DMS79 treated with DMSO at 0.1 percent for 48 hours (cell line): ENCODE measurements at regions not wholly inside any gene's neighbourhood (a gene's known extent, or its start where the extent isn't known, plus 50 kb on each side); places are given as distances from the start of the nearest gene placed in this dataset.
"Not testable (repeated sequence)": the region's sequence is repeated elsewhere in the genome, so short reads cannot be mapped to it uniquely, and the experiment has no call there.

ENCODE experiments used
- DNase-seq: peaks from one replicate; lab custom pipeline; 2025; lab: John Stamatoyannopoulos, UW

- DNase-seq = no peak
Measured at GRCh38 chr18:51248685-51249084, 51.2 kb upstream of the MEX3C start.

GRCh38 chr18:51250006-51250405, 52.5 kb upstream of the MEX3C start:
- DNase-seq = no peak

GRCh38 chr18:51250458-51251024, 53.1 kb upstream of the MEX3C start:
- DNase-seq = no peak

DNA sequence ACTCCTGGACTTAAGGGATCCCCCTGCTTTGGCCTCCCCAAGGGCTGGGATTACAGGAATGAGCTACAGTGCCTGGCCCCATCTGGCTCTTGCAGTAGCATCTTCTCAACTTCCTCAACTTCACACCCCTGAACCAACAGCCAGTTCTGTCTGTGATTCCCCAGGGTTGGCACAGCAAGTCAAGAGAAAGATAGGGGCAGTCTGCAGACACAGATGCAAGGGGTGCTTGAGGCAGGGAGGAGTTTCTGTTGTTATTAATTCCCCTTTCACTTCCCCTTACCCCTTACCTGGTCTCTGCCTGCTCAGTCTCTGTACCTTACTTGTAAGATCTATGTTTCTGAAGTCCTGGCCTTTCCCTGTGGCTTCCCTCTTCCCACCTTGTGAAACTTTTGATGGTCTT, 54.1 kb upstream of the MEX3C start:
- no peak for DNase-seq

- DNase-seq = no peak
Measured at GRCh38 chr18:51253476-51253875, 56.0 kb upstream of the MEX3C start.

- DNase-seq = no peak
Measured at GRCh38 chr18:51255693-51256092, 58.2 kb upstream of the MEX3C start.

DNA sequence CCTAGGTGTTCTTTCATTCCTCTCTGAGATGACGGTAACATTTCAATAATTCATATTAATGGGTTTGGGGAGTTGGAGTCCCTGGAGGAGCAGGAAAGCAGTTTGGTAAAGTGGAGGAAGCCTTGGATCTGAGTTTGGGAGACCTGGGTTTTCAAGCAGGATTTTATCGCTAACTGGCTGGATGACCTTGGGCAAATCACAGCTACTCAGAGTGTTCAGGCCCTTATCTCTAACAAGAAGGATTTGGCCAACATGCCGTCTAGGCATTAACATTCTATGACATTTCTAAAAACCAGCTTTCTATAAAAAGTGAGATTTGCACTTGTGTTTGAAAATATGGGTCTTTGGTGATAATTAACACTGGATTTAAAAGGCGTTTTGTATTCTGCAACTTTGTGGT, 59.7 kb upstream of the MEX3C start:
- no peak for DNase-seq

GRCh38 chr18:51260118-51260517, 62.6 kb upstream of the MEX3C start:
- no peak for DNase-seq

DNA sequence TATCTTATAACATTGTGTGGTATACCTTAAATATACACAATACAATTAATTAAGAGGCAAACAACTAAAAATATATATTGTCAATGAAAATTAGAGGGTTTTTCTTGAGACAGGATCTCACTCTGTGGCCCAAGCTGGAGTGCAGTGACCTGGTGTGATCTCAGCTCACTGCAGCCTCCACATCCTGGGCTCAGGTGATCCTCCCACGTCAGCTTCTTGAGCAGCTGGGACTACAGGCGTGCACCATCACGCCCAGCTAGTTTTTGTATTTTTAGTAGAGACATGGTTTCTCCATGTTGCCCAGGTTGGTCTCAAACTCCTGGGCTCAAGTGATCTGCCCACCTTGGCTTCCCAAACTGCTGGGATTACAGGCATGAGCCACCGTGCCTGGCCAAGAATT, 68.6 kb upstream of the MEX3C start:
- not testable (repeated sequence) for DNase-seq

DNA sequence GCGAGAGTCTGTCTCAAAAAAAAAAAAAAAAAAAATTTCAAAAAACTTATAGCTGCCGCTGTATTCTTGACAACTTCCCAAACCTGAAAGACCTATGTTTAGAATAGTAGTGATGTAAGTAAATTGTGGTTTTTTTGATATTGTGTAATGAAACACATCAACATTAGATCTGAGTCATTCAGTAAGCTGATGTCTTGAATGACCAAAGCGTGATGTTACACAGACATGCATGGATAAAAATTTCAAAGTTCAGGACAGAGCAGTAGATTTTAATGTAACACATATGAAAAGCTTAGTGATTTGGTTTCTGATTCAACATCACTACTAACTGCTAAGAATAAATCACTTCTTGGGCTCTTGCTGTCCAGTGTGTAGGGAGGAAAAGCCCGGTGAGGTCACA, 69.3 kb upstream of the MEX3C start:
- no peak for DNase-seq

DNA sequence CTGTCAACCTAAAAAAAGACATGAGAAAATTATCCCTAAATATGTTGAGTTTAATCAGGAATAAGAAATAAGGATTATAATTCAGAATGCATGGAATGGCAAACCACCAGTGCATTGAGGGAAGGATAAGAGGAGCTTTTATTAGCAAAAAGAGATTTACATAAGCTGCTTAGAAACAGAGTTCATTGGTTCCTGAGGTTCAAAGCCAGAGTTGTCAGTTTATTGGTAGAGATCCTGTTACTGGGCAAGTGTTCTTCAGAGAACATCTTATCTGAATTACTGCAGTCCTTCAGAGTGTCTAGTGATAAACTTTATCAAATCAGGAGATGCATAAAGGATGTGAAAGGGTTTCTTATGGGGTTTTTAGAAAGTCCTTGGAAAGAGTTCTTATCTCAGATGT, 76.0 kb upstream of the MEX3C start:
- DNase-seq = no peak

GRCh38 chr18:51275712-51276476, 78.4 kb upstream of the MEX3C start:
- DNase-seq = no peak

DNA sequence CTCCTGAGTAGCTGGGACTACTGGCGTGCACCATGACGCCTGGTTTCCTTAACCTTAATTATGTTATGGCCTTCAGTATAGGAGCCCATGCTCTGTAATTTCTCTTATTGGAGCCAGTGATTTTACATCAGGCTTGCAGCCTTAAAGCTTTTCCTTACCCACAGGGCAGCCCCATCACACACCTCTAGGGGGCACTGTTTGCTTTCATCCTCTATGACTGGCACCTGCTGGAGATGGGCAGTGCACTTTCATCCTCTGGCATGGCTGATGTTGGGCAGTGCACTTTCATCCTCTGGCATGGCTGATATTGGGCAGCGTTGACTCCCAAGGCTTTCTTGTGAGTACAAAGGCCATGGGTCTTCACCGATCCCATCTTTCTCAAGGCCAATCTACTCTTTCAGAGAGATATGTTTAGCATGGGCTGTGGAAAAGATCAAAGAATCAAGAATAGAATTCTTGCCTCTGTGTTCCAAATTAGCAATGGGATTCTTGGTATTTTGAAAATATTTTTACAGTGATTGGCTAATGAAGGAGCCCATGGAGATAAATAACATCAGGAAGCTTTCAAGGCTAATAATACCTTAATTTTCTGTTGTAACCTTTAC, 80.7 kb upstream of the MEX3C start:
- no peak for DNase-seq

DNA sequence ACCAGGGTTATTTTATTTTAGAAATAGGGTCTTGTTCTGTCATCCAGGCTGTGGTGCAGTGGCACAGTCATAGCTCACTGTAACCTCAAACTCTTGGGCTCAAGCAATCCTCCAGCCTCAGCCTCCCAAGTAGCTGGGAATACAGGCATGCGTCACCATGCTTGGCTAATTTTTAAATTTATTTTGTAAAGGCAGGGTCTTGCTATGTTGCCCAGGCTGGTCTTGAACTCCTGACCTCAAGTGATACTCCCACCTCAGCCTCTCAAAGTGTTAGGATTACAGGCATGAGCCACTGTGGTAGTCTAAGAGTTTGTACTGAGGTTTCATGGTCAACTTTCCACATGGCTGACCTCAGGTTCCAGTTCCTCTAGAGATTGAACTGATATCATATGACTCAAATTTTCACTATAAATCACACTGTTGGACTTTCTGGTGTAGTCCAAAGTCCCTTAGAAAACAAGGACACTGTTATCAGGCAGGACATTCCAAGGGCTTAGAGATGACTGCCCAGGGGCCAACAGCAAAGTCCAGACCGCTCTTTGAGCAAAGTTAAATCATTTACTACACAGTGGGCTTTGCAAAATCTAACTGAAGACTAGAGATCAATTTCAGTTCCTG, 82.0 kb upstream of the MEX3C start:
- DNase-seq = no peak

DNA sequence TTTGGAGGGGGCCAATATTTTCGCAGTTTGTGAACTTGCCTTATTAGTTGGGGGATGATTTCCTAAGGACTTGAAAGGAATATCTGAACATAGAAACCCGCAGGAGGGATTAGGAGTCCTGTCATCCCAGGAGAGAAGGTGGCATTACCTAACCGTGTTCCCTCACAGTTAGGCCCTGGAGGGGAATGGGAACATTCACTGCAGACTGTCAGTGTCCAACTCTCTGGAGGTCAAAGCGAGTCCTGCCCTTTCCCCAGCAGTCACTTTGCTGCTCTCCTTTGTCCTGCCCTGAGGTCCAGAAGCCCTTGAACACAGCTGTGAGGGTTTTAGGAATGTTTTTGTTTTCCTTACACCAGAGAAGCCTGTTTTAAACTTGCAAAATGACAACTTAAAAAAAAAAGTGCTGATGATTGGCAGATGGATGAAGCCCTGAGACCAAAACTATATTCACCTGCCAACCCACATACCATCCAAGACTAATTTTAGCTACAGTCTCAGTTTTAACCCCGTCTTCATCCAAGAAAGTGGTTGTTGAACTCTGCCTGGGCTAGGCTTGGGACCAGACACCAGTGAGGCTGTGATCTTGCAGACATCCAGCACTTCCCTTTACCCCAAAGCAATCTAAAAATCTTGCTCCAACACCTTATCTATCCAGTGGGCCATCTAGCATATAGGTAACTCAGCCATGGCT, 90.5 kb upstream of the MEX3C start:
- DNase-seq = no peak

DNA sequence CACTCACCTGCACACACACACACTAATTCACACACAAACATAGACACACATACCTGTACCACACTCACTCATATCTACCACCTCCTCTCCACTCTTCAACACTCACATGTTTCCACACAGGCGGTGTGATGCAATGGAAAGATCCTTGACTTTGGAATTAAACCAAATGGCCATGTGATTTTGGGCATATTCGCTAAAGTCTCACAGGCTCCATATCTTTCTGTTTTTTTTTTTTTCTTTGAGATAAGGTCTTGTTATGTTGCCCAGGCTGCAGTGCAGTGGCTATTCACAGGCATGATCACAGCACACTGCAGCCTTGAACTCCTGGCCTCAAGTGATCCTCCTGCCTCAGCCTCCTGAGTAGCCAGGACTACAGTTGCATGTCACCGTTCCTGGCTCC, 91.1 kb upstream of the MEX3C start:
- no peak for DNase-seq

DNA sequence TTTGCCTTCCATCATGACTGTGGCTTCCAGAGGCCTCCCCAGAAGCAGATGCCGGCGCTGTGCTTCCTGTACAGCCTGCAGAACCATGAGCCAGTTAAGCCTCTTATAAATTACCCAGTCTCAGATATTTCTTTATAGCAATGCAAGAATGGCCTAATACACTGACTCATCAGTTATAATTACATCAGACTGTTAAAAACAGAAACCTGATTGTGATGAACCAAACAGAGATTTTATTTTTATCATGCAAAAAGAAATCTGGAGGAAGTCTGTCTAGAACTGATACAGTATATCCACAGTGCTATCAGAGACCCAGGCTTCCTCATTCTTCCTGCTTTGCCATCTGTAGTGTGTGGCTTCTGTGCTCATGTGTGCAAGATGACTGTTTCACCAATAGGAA, 93.4 kb upstream of the MEX3C start:
- DNase-seq = no peak

DNA sequence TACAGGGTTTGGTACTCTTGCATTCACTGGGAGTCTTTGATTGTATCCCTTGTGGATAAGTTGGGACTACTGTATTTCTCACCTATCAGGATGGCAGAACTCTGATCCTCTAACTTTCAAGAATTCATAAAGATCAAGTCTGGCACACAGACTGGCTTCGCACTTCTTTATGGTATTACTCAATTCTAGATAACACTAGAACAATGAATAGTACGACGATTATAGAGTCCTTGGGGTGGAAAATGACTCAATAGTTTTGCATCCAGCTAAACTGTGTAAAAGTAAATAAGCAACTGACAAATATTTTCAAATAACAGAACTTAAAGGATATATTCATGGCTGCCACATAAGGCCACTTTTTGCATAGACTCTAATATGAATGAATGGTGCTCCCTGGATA, 103.4 kb upstream of the MEX3C start:
- no peak for DNase-seq

DNA sequence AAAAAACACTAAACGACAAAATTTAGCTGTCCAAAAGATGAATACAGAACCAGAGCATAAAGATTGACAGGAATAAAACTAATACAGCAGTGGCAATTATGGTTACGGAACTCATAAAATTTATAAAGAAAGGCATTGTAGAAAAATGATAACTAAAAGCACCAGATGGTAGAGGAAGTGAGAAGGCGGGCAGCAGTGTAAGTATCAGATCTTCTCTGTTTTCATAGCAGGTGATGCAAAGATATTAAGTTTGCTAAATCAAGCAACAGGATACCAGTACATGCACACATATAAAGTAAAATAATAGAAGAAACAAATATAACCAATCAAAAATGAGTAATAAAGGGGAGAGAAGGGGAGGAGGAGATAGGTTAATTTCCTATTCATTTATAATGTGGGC, 103.9 kb upstream of the MEX3C start:
- no peak for DNase-seq

- no peak for DNase-seq
Measured at GRCh38 chr18:51316677-51317076, 119.2 kb upstream of the MEX3C start.

DNA sequence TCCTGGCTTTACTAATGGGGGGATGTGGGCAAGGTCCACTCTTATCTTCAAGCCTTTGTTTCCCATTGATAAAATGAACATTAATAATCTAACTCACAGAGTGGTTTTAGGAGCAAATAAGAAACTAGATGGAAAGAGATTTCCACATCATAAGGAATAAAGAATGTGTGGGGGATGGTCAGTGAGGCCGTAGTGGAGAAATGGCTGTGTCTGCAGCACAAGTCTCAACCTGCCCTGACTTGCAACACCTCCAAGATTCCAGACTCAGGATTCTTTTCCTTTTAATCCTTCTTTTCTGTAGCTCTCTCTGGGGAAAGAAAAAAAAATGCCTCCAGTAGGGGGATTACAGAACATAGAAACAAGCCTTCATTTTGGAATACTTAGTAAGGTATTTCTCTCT, 124.2 kb upstream of the MEX3C start:
- DNase-seq = no peak

- no peak for DNase-seq
Measured at GRCh38 chr18:51323961-51324360, 126.5 kb upstream of the MEX3C start.

DNA sequence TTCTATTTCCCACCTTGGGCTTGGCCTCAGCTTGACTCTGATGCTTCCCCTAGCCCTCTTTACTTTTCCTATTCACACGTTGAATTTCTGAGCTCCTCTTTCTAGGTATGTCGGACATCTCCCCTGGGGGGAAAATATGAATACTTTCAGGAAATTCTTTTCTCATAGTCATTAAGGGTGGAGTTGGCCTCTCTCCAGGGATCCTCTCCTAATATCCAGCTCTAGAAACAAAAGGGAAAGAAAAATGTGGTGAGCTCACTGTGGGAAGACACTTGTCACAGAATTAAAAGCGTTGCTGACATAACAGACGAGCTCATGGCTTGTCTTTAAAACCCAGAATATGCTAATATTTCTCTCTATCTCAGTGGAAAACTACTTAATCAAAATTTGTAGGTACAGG, 132.7 kb upstream of the MEX3C start:
- DNase-seq = no peak
